ENCODE measurements at regions not wholly inside any gene's neighbourhood (a gene's known extent, or its start where the extent isn't known, plus 50 kb on each side); places are given as distances from the start of the nearest gene placed in this dataset.

DNA sequence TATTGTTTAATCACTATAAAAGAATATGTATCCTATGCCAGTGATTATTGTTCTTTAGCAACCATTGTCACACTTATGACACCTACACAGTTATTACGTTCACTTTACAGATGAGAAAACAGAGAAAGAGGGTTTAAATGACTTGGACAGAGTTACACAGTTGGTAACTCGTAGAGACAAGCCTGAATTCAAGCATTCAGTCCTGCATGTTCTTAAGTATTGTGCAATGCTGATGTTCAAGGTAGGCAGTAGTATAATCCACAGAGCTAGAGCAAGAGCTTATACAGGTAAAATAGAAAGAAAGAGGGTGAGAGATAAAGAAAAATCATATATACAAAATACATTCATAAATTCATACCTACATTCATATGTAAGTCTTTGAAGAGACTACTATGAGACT, 249.8 kb upstream of the ANXA10 start:
- TF ChIP-seq POLR2AphosphoS5 (IDR thresholded peaks at IDR 0.05; ENCODE audit: low read depth, low read length): no peak
- no peak for TF ChIP-seq ELF1 (CRISPR knock-in tag; IDR thresholded peaks at IDR 0.05)
- no peak for TF ChIP-seq TBP (CRISPR knock-in tag; IDR thresholded peaks at IDR 0.05)
- TF ChIP-seq, protein P1, sequence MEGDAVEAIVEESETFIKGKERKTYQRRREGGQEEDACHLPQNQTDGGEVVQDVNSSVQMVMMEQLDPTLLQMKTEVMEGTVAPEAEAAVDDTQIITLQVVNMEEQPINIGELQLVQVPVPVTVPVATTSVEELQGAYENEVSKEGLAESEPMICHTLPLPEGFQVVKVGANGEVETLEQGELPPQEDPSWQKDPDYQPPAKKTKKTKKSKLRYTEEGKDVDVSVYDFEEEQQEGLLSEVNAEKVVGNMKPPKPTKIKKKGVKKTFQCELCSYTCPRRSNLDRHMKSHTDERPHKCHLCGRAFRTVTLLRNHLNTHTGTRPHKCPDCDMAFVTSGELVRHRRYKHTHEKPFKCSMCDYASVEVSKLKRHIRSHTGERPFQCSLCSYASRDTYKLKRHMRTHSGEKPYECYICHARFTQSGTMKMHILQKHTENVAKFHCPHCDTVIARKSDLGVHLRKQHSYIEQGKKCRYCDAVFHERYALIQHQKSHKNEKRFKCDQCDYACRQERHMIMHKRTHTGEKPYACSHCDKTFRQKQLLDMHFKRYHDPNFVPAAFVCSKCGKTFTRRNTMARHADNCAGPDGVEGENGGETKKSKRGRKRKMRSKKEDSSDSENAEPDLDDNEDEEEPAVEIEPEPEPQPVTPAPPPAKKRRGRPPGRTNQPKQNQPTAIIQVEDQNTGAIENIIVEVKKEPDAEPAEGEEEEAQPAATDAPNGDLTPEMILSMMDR (CRISPR knock-in tag; IDR thresholded peaks at IDR 0.05): no peak

Measured in HepG2 (cell line).